IMR-90 (cell line): ENCODE measurements at regions not wholly inside any gene's neighbourhood (a gene's known extent, or its start where the extent isn't known, plus 50 kb on each side); places are given as distances from the start of the nearest gene placed in this dataset.

Experiments
- ATAC-seq: fragments of 200-7000 bp; cut with Tn5 transposase; 2 replicates; pipeline ENCODE4 v1.9.1; 2020; ENCODE audit warnings: low read depth, mild to moderate bottlenecking, moderate library complexity
- BruUV-seq: library from RNA; stranded (reverse); fragments of 400-500 nt; replicated peaks from 2 replicates; lab custom pipeline; 2021; lab: Mats Ljungman, UMichigan
- CTCF ChIA-PET: fragments of 300-600 bp; formaldehyde crosslinking; extraction: SDS; loops from one replicate; lab custom pipeline; 2021; ENCODE audit warnings: antibody characterized with exemption; lab: Yijun Ruan, JAX
- POLR2A ChIA-PET: fragments of 300-600 bp; sonication (Branson Sonifier 250); formaldehyde crosslinking; loops from one replicate; lab custom pipeline; 2022; ENCODE audit warnings: antibody characterized with exemption; ENCODE audit not compliant: unreplicated experiment; lab: Charles Lee
- DNase-seq: peaks from one replicate; pipeline ENCODE4 v3.0.0; 2013
- H2AFZ ChIP-seq: replicated peaks from 2 replicates; pipeline ENCODE3; 2013; ENCODE audit warnings: low read length, mild to moderate bottlenecking; ENCODE audit not compliant: poor library complexity
- H2AK5ac ChIP-seq: 2 replicates; pipeline ENCODE4 v1.6.1; 2013; ENCODE audit warnings: low read depth, low read length, inconsistent platforms
- H2AK9ac ChIP-seq: replicated peaks from 2 replicates; pipeline ENCODE3; 2013; ENCODE audit warnings: mild to moderate bottlenecking, low read depth, low read length, moderate library complexity; ENCODE audit not compliant: poor library complexity
- H2BK120ac ChIP-seq: 2 replicates; pipeline ENCODE4 v1.6.1; 2013; ENCODE audit warnings: low read depth, low read length, inconsistent platforms
- H2BK15ac ChIP-seq: 3 replicates; pipeline ENCODE4 v1.6.1; 2013; ENCODE audit warnings: low read depth, low read length, inconsistent platforms
- H2BK20ac ChIP-seq: 2 replicates; pipeline ENCODE4 v1.6.1; 2013; ENCODE audit warnings: low read depth, mild to moderate bottlenecking, inconsistent platforms, low read length, moderate library complexity
- H2BK5ac ChIP-seq: 2 replicates; pipeline ENCODE4 v1.6.1; 2013; ENCODE audit warnings: mild to moderate bottlenecking, low read depth, low read length, inconsistent platforms; ENCODE audit not compliant: poor library complexity, severe bottlenecking
- H3K14ac ChIP-seq: replicated peaks from 2 replicates; pipeline ENCODE4 v1.6.1; 2013; ENCODE audit warnings: low read depth, low read length, inconsistent platforms
- H3K18ac ChIP-seq: 2 replicates; pipeline ENCODE4 v1.6.1; 2013; ENCODE audit warnings: low read depth, low read length, control low read depth
- H3K23ac ChIP-seq: 2 replicates; pipeline ENCODE4 v1.6.1; 2013; ENCODE audit warnings: low read depth, low read length, inconsistent platforms
- H3K27ac ChIP-seq: 2 replicates; pipeline ENCODE4 v1.5.1; 2013; ENCODE audit warnings: mild to moderate bottlenecking, control low read depth, low read length; ENCODE audit not compliant: insufficient read depth
- H3K27me3 ChIP-seq: 2 replicates; pipeline ENCODE4 v1.6.1; 2013; ENCODE audit warnings: low read length; ENCODE audit not compliant: control insufficient read depth, insufficient read depth
- H3K36me3 ChIP-seq: 2 replicates; pipeline ENCODE4 v1.6.1; 2013; ENCODE audit warnings: low read length, mixed read lengths; ENCODE audit not compliant: control insufficient read depth, insufficient read depth
- H3K4ac ChIP-seq: 2 replicates; pipeline ENCODE4 v1.6.1; 2013; ENCODE audit warnings: low read depth, low read length, inconsistent platforms
- H3K4me1 ChIP-seq: 2 replicates; pipeline ENCODE4 v1.6.1; 2013; ENCODE audit warnings: low read length, mixed read lengths; ENCODE audit not compliant: control insufficient read depth, insufficient read depth
- H3K4me2 ChIP-seq: 2 replicates; pipeline ENCODE4 v1.6.1; 2013; ENCODE audit warnings: low read depth, mild to moderate bottlenecking, control low read depth, low read length, moderate library complexity
- H3K4me3 ChIP-seq: 2 replicates; pipeline ENCODE4 v1.5.1; 2013; ENCODE audit warnings: low read depth, mild to moderate bottlenecking, control low read depth, low read length, moderate library complexity; ENCODE audit not compliant: insufficient read depth
- H3K56ac ChIP-seq: 2 replicates; pipeline ENCODE4 v1.6.1; 2013; ENCODE audit warnings: low read length, inconsistent platforms; ENCODE audit not compliant: insufficient read depth; ENCODE audit errors: extremely low read depth
- H3K79me1 ChIP-seq, 2 experiments: 2 replicates each; pipeline ENCODE4 v1.6.1; 2013; ENCODE audit warnings: low read length in 2 of 2, inconsistent platforms in 1 of 2, low read depth in 1 of 2
- H3K9ac ChIP-seq: 2 replicates; pipeline ENCODE4 v1.6.1; 2013; ENCODE audit warnings: low read depth, low read length, control low read depth
- H3K9me1 ChIP-seq: 2 replicates; pipeline ENCODE4 v1.6.1; 2013; ENCODE audit warnings: low read length, inconsistent platforms; ENCODE audit not compliant: insufficient read depth
- H3K9me3 ChIP-seq: 2 replicates; pipeline ENCODE4 v1.6.1; 2013; ENCODE audit warnings: low read length; ENCODE audit not compliant: control insufficient read depth, insufficient read depth
- H4K20me1 ChIP-seq: 2 replicates; pipeline ENCODE4 v1.6.1; 2013; ENCODE audit warnings: low read length, inconsistent platforms; ENCODE audit not compliant: insufficient read depth
- H4K5ac ChIP-seq: 2 replicates; pipeline ENCODE4 v1.6.1; 2013; ENCODE audit warnings: mild to moderate bottlenecking, low read depth, low read length, control low read depth
- H4K8ac ChIP-seq, 2 experiments: 2 replicates each; pipeline ENCODE4 v1.6.1; 2013; ENCODE audit warnings: low read depth in 2 of 2, low read length in 2 of 2, control low read depth in 1 of 2, inconsistent platforms in 1 of 2
- H4K91ac ChIP-seq: 2 replicates; pipeline ENCODE4 v1.6.1; 2013; ENCODE audit warnings: low read depth, low read length, inconsistent platforms; ENCODE audit not compliant: insufficient read depth
- BHLHE40 ChIP-seq: fragments of 150-350 bp; IDR thresholded peaks from 2 replicates; pipeline ENCODE4 v1.6.1; 2016; ENCODE audit warnings: mild to moderate bottlenecking, low read depth, low read length
- CEBPB ChIP-seq: IDR thresholded peaks from 2 replicates; pipeline ENCODE4 v1.6.1; 2012; ENCODE audit warnings: low read depth, low read length, improper control_type of control experiment
- POLR2A ChIP-seq: IDR thresholded peaks from 2 replicates; pipeline ENCODE4 v1.6.1; 2012; ENCODE audit warnings: mild to moderate bottlenecking, low read depth, low read length
- RAD21 ChIP-seq: IDR thresholded peaks from 2 replicates; pipeline ENCODE4 v1.6.1; 2012; ENCODE audit warnings: low read length, improper control_type of control experiment
- RCOR1 ChIP-seq: IDR thresholded peaks from 2 replicates; pipeline ENCODE4 v1.6.1; 2012; ENCODE audit warnings: mild to moderate bottlenecking, low read length, improper control_type of control experiment; ENCODE audit not compliant: insufficient replicate concordance
- dilution Hi-C: fragments of 300-500 bp; cut with HindIII; formaldehyde crosslinking; loops from one replicate; pipeline ENCODE4 v1.14.3; 2018; ENCODE audit warnings: low sequenced_read_pairs; ENCODE audit not compliant: unreplicated experiment
- in situ Hi-C: fragments of 300-500 bp; cut with MboI; formaldehyde crosslinking; loops from 3 replicates; pipeline ENCODE4 v1.14.3; 2019; ENCODE audit warnings: low sequenced_read_pairs, inconsistent platforms, mixed read lengths
- intact Hi-C: fragments of 100-400 bp; cut with micrococcal nuclease; formaldehyde crosslinking; loops from 2 replicates; pipeline ENCODE4 v1.10.0; 2022
- TF ChIP-seq, protein P1 (sequence below): fragments of 150-350 bp; IDR thresholded peaks from 2 replicates; pipeline ENCODE4 v1.6.1; 2017; ENCODE audit warnings: mild to moderate bottlenecking, antibody characterized with exemption, low read length, low read depth

DNA sequence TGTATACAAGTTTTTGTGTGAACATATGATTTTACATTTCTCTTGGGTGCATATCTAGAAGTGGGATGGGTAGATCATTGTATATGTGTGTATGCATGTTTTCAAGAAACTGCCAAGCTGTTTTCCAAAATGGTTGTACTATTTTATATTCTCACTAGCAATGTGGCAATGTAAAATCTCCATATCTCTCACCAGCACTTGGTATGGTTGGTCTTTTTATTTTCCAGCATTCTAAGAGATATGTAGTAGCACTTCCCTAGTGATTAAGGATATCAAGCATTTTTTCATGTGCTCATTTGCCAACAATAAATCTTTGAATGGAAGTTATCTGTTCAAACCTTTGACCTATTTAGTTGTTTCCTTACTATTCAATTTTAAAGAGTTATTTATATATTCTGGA, 310.7 kb downstream of the ZNF326 start:
- Histone ChIP-seq H3K4me2 (no peak overlapping the region), H3K9ac (no peak overlapping the region), H3K36me3 (no peaks in the 10 kb centered on the region), H4K5ac (no peak overlapping the region), H2AK9ac (no peak overlapping the region), H2BK15ac (no peak overlapping the region), H3K79me1 (no peaks in the 10 kb centered on the region), H3K4me3 (no peak overlapping the region), H3K4ac (no peak overlapping the region), H2BK120ac (no peak overlapping the region), H2BK20ac (no peak overlapping the region), H3K27ac (no peak overlapping the region), H2AK5ac (no peak overlapping the region), H4K20me1 (no peaks in the 10 kb centered on the region), H3K27me3 (no peaks in the 10 kb centered on the region), H4K8ac (no peak overlapping the region), H3K4me1 (no peaks in the 10 kb centered on the region), H4K91ac (no peak overlapping the region), H3K18ac (no peak overlapping the region), H3K9me1 (no peaks in the 10 kb centered on the region; the same call in 1 of the 2 replicates), H3K9me3 (no peaks in the 10 kb centered on the region), H3K23ac (no peak overlapping the region), H3K14ac (no peak overlapping the region), H2AFZ (no peak overlapping the region), H3K56ac (no peak overlapping the region), H2BK5ac (no peak overlapping the region)
- CTCF ChIA-PET: no interaction called here
- in situ Hi-C loops (no loop called here), intact Hi-C loops (no loop called here), dilution Hi-C loops (no loop called here)
- TF ChIP-seq CEBPB: no peak
- TF ChIP-seq BHLHE40: no peak
- TF ChIP-seq, protein P1, sequence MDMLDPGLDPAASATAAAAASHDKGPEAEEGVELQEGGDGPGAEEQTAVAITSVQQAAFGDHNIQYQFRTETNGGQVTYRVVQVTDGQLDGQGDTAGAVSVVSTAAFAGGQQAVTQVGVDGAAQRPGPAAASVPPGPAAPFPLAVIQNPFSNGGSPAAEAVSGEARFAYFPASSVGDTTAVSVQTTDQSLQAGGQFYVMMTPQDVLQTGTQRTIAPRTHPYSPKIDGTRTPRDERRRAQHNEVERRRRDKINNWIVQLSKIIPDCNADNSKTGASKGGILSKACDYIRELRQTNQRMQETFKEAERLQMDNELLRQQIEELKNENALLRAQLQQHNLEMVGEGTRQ: no peak
- no peak for TF ChIP-seq RAD21
- no peak for TF ChIP-seq POLR2A
- no peak for TF ChIP-seq RCOR1
- ATAC-seq (no peak), DNase-seq (no peak)
- BruUV-seq: no TSS peak
- POLR2A ChIA-PET: interaction anchor here (0.7 kb wide), 1 partner anchor 206 kb away, joined by 3 read pairs; no protein-coding TSS in a partner anchor
